MM.1S (cell line): ENCODE measurements at regions not wholly inside any gene's neighbourhood (a gene's known extent, or its start where the extent isn't known, plus 50 kb on each side); places are given as distances from the start of the nearest gene placed in this dataset.

Source experiments
- EZH2 ChIP-seq: fragments of 300-600 bp; sonication (generic); optimal IDR thresholded peaks from 2 replicates; pipeline ENCODE3; 2017; ENCODE audit warnings: low read depth, mild to moderate bottlenecking, antibody characterized with exemption, low read length, mixed read lengths
- TF ChIP-seq, protein P1 (sequence below): fragments of 300-600 bp; sonication (generic); IDR thresholded peaks from 2 replicates; pipeline ENCODE4 v1.5.1; 2016; ENCODE audit warnings: antibody characterized with exemption, low read length, mixed read lengths

DNA sequence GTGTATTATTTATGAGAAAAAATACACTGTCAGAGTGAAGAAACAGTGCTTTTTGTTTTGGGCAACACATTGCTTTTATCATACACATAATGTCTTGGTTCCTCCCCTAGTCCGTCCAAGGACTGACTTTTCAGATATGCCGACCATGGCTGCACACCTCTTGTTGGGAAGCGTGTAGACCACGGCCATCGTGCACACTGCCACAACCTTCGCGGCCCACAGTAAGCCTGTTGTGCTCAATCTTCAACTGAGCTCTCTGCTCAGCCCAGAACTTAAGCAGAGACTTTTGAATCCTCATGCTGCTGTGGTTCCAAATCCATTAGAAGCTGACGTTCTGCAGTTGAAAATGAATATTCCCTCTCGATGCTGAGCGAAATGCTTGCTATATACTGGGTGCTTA lies 157.6 kb upstream of the IRX2 start:
- TF ChIP-seq, protein P1, sequence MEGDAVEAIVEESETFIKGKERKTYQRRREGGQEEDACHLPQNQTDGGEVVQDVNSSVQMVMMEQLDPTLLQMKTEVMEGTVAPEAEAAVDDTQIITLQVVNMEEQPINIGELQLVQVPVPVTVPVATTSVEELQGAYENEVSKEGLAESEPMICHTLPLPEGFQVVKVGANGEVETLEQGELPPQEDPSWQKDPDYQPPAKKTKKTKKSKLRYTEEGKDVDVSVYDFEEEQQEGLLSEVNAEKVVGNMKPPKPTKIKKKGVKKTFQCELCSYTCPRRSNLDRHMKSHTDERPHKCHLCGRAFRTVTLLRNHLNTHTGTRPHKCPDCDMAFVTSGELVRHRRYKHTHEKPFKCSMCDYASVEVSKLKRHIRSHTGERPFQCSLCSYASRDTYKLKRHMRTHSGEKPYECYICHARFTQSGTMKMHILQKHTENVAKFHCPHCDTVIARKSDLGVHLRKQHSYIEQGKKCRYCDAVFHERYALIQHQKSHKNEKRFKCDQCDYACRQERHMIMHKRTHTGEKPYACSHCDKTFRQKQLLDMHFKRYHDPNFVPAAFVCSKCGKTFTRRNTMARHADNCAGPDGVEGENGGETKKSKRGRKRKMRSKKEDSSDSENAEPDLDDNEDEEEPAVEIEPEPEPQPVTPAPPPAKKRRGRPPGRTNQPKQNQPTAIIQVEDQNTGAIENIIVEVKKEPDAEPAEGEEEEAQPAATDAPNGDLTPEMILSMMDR, result no peak
- no peak for TF ChIP-seq EZH2
